Ammon's horn (tissue), 1 donor: ENCODE measurements at regions not wholly inside any gene's neighbourhood (a gene's known extent, or its start where the extent isn't known, plus 50 kb on each side); places are given as distances from the start of the nearest gene placed in this dataset.

Experiments
- DNase-seq: peaks from one replicate; pipeline ENCODE4 v3.0.0-alpha.2; 2016; ENCODE audit warnings: low spot score

DNA sequence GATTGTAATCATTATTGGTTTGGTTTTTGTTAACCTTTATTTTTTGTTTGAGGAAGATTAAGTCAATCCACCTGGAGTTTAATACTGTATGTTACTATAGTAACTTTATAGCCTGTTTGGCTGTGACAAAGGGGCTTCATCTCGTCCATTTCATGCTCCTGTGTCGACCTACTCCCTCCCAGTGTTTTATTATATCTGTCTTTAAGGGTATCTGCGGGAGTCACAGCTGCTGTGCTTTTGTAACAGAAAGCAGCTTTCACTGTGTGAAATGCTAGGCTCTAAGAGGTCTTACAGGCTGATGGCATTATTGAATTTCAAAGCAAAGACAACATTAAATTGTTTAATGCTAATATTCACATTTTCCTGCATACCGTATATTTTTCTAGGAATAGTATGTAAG, 698.0 kb upstream of the POU3F2 start:
- no peak for DNase-seq

DNA sequence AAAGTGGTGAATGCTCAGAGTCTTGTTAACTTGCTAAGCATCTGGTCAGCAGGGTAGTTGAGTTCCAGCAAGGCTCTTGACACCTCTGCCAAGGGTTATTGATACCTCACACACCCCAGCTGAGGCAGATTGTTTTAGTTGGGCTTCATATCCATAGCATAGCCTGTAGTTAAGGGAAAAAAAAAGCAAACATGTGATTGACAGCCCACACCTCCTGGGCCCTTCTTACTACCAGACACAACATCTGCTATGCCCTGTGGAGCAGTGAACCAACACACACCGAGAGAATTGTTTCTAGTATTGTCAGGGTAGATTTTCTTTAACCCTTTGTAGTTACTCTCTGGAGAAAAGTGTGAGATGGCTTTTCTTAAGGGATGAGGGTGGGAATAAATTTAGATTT, 697.0 kb upstream of the POU3F2 start:
- DNase-seq: no peak

DNA sequence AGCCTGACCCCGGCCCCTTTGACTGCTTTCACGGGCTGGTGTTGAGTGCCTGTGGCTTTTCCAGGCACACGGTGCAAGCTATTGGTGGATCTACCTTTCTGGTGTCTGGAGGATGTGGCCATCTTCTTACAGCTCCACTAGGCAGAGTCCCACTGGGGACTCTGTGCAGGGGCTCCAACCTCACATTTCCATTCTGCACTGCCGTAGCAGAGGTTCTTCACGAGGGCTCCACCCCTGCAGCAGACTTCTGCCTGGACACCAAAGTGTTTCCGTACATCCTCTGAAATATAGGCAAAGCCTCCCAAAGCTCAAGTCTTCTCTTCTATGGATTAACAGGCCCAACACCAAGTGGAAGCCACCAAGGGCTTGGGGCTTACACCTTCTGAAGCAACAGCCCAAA, 691.5 kb upstream of the POU3F2 start:
- DNase-seq: no peak

DNA sequence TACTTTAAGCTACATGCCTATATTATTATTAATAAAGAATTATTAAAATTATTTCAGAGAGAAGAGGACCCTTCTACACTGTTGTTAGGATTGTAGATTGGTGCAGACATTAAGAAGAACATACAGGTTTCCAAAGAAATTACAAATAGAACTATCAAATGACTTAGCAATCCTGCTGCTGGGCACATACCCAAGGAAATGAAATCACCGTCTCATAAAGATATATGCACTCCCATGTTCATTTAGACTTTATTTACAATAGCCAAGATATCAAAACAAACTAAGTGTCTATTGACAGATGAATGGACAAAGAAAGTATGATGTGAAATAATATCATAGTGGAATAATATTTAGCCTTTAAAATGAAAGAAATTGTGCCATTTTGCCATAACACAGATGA, 687.7 kb upstream of the POU3F2 start:
- no peak for DNase-seq

DNA sequence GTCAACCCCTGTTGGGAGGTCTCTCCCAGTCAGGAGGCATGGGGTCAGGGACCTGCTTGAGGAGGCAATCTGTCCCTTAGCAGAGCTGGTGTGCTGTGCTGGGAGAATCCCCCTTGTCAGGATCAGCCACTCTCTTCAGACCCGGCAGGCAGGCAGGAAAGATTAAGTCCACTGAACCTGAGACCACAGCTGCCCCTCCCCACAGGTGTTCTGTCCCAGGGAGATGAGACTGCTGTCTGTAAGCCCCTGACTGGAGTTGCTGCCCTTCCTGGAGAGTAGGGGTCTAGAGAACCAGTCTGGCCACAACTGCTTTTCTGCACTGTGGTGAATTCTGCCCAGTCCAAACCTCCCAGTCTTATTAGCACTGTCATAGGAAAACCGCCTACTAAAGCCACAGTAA, 677.8 kb upstream of the POU3F2 start:
- no peak for DNase-seq

DNA sequence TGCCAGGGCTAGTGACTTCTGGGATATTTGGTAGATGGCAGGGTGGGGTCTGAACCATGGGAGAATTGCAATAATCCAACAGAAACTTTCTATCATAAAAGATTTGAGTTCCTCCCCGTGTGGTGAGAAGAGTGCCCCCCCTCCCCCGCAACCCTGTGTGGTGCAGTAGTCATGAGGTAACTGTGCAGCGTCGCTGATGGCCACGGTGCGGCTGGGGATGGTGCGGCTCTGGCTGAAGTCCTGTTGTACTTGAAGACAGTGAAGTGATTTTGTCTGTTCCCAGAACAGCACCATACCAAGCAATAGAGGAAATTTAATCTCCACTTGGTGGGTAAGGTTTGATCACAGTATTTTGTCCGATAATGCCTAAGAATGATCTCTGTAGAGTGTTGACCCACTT, 654.8 kb upstream of the POU3F2 start:
- no peak for DNase-seq

DNA sequence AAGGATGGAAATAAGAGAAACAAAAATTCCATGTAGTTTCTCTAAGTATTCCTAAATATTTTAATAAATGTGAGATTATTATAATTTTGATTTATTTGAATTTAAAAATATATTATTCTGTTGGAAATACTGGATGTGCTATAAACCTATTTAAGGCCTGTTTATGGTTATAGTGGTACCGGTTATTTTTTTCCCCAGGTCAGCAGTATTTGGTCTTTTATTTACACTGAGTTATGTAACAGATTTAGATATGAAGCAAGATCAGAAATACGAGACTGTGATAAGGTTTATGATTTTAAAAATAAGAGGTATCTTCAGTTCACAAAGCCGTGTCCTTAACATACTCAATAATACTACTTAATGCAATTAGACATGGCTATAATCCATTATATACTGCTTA, 634.3 kb upstream of the POU3F2 start:
- no peak for DNase-seq

DNA sequence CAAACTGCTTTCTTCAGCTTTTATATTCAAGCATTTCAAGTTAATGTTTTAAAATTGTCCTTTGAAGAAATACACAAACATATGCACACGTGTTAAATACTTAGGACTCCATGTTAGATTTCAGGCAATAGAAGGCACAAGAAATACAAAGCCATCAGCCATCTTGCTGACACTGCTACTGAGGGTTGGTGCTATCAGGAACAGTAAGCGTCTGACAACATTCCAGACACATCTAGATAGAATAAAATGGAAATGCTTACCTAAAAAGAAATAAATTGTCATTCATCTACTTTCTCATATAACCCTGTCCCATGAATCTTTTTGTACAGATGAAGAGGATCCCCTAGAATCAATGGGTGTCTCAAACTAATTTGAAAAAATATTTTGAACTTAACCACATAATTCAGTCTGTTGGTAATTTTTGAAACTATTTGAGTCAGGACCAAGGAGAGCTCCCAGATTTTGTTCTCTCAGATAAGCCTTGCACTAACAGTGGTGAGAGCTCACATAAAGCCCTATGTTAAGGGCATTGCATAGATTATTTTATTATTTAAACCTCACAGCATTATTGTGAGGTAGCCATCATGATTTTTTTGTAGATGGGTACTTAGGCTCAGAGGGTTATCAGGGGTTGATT, 631.1 kb upstream of the POU3F2 start:
- DNase-seq: no peak

DNA sequence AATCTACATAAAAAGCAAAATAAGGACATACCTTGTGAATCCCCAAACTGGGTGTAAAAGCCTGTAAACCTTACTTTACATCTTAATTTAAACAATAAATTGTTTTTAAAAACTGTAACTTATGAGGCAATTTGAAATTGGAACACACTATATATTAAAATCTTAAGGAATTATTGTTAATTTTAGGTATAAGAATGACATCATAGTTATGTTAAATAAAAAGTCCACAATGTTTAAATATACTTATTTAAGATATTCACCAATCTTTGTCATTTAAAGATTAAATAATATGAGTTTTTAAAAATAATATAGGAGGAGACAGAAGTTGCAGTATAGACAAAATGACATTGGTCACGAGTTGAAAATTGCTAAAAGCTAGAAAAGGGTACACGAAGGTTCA, 621.9 kb upstream of the POU3F2 start:
- no peak for DNase-seq

DNA sequence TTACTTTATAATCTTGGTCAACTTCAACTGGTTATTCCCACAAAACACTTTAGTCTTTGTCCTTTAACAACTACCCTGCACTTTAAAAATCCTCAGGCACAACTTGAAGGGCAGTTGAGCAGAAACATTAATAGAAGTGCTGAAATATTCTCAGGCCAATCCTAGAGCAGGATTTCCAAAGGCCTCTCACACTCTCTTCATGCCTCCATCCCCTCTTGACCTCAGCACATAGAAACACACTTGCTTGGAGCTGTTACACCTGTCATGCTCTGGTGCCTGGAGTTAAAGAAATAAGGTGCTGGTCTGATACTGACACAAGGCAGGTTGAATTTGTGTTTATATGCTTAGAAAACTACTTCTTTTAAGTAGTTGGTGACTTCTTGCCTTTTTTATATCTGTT, 618.8 kb upstream of the POU3F2 start:
- DNase-seq: no peak

DNA sequence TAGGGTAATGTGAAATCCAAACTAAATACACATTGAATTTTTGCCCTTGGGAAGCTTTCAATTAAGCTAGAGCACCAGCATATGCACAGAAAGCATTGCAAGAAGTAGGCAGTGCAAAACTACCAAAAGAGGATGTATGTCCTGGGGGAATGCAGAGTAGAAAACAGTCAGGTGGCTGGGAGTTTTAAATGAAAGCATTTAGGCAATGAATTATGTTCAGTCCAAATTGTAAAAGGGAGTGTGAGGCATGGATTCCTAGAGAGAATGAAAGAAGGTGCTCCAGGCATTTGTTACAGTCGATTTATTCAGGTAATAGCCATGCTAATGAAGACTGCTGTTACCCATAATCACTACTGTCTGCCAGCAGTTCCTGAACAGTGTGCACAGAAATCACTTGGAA, 604.1 kb upstream of the POU3F2 start:
- no peak for DNase-seq

DNA sequence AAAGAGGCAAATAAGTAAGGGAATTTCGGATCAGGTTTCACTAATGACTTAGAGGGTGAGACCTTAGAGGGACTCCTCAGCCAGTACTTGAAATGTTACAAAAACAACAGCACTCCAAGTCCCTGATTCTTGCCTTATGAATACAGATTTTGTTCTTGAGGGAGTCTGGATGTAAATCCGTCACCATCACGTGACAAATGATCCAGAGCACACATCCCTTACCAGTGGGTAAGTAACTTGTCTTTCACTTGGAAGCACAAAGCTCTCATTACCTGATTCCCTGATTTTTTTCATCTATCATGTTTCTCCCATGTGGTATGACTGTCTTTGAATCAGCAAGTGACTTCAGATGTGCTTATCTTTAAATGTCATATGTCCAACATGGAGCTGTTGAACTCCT, 595.3 kb upstream of the POU3F2 start:
- no peak for DNase-seq

DNA sequence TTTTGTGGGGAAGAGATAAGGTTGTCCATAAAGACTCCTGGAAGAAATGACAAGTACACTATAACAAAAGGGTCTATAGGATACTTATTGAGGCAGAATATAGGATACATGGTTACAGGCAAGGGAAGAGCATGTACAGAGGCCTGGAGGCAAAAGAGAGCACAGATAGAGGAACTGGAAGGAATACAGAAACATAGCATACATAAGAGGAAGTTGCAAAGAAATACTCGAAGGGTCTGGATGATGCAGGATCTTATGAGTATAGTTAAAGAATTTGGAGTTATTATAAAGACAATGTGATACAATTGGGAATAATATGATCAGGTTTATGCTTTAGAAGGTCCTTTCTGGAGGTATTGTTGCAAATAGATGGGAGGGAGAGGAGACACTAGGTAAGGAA, 592.7 kb upstream of the POU3F2 start:
- DNase-seq: no peak

DNA sequence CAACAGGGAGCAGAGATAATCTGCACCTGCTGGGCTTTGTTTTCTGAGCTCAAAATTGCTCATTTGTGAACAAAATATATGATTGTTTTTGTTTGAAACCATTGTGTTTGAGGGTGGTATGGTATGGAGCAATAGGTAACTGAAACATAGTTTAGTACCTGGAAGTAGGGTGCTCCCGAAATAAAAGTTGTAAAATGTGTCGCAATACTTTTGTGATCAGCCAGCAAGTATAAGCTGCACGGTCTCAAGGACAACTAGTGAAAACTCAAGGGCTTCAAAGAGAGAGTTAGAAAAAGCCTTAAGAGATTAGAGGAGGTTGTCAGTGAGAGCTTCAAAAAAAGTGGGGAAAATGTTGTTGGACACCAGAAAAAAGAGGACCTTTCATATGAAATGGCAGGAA, 579.8 kb upstream of the POU3F2 start:
- DNase-seq: no peak

DNA sequence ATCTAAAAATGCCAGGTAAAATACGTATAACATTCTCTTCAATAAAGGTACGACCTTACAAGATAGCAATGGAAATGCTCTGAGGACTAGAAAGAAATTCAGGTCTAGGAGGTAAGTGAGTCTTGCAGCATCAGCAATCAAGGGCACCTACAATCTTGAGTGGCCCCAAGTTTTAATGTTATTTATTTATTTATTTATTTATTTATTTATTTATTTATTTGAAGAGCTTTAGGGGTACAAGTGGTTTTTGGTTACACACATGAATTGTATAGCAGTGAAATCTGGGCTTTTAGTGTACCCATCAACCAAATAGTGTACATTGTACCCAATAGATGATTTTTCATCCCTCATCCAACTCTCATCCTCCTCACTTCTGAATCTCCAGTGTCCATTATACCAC, 574.0 kb upstream of the POU3F2 start:
- DNase-seq: no peak

DNA sequence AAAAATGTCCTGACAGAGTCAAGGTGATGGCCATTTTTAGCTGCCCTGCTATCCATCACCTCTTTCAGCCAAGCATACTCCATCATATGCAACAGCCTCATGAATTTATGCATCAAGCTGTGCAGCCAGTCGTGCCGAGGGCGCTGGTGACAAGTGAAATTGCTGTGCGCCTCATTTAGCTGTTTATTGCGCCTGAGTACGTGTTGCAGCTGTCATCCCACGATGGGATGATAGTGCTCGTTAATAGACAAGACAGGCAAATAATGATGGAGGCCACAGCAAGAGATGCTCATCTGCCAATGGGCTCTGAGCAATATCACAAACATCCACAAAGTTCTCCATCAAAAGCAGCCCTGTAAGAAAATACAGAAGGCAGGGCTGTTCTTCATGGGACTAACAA, 562.3 kb upstream of the POU3F2 start:
- DNase-seq: no peak

DNA sequence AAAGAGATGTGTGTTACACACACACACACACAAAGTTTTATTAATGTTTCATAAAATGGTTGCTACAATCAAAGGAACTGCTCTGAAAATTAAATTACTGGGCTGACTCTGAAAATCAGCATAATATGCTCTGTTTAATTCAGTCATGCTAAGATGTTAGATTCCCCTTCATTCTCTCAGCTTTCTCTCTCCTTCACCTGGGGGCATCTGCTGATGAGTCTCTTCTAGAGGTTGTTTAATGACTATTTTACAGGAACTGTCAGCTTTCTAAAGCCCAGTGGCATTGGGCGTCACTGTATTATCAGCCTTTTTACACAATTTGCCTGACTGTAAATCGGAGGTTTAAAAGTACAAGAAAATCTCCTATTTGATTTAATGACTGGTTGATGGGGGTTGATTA, 559.7 kb upstream of the POU3F2 start:
- DNase-seq: no peak

DNA sequence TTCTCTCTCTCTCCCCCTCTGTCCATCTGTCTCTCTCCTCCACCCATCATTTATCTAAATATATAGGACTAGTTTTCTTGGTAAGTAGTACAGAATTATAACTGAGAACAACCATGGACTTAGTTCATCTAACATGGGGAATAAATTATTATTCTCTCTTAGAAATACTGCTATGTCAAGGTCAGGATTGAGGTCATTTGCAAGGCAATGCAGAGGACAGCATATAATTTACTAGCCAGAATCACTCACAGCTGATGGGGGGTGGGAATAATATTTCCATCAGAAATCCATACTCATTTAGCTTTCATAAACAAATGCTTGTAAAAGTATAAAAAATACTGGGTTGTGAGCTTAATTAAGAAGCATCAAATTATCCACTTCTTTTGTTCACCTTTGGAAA, 553.9 kb upstream of the POU3F2 start:
- DNase-seq: no peak

DNA sequence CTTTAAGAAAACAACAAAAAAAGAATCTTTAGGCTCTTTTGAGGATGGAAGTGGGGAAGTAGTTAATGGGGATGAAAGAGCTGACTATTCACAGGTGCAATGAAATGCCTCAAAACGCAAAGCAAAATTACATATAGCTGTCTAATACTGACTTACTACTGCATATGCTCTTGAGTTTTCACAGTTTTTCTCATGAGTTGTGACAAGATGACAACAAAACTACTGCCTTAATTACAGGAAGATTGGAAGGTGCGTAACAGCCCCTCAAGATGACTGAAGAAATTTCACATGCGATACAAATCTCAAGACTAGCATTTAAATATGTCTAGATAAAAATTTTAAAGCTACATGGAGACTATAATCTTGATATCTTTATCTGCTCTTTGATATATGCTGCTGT, 547.8 kb upstream of the POU3F2 start:
- DNase-seq: no peak

DNA sequence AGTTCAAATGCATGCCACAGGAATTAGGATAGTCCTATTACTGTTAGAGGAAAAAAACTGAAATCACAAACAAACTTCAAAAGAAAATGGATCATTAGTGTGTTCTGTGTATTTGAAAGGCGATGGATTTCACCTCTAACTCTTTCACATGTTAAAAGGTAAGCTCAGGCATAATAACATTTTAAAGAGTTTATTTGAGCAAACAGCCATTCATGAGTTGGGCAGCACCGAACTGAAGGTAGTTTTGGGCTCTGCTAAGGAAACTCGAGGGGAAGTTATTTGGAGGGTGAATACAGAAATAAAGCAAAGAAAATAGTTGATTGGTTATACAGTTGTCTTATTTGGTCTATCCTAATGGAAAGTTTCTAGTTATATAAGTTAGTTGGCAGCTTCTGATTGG, 546.5 kb upstream of the POU3F2 start:
- no peak for DNase-seq

DNA sequence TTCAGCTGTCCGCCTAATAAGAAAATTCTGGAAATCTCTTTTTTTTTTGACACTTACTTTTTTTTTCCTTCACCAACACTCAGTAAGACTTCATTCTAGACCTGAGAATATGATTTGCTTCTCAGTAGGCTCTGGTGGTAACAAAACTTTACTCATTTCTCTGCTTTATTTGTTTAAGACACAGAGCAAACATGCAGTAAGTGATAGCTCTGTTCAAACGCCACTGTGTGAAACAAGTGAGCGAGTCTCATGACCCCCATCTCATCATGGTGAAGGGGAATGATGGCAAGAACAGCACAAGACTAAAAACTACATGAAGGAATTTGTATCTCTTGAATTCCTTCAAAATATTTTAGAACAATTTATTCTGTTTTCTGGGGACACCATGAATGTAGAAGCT, 541.6 kb upstream of the POU3F2 start:
- DNase-seq: no peak

DNA sequence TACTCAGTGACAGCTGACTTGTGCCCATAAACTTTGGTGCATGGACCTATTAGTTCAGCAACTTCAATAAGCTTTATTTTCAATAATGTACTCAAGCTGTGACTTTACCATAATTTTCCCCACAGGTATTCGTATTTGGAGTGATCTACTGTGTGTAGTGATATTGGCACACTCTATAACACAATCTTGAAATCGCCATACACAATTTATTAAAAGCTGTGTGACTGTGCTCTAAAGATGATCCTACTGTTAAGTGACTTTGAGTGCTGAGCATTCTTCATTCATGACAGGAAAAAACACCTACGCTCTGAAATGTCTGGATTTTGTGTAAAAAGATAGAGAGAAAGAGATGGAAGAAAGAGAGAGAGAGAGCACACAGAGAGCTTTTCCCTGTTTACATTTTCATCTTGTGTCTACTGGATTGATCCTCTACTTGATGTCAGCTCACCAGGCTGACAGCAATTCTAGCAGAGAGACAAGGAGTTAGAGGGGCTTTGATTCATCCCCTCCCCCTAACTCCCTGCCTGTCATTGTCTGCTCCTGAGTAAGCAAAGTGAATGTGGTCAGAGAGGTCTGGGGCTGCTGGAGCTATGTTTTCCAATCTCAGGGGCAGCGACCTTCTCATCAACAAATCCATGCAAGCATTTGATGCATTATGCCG, 538.7 kb upstream of the POU3F2 start:
- DNase-seq: no peak

DNA sequence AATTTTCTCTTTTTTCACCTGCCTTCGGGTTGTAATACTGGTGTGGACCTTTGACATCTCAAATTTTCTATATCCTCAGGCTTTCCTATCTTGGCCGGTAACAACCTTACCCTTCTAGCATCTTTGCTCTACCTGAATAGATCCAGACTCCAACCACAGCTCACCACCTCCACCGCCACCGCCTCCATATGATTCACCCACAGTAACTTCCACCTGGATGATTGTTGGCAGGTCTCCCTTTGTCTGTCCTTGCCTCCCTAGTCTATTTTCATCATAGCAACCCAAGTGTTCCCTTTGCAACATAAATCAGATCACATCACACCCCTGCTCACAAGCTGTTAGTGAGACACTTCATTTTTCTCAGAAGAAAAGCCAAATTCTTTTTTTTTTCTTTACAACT, 525.8 kb upstream of the POU3F2 start:
- DNase-seq: no peak

DNA sequence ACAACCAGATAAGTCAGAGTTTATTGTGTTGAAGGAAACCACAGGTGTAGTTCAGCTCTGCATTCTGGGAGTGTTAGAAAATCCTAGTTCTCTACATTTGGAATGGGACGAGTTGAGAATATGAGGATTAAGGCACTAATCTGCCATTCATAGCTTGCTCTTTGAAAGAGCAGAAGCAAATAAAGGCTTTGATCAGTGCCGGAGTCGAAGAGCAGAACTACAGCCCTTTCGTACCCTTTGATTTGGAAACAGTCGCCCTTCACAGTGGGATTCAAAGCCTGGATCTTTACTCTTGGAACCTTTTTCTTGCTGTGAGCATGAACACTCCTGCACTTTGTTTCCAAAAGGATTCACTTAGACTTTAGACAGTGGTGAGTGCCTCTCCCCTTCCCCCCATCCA, 523.9 kb upstream of the POU3F2 start:
- no peak for DNase-seq
